GM19023 (cell line): ENCODE measurements at regions not wholly inside any gene's neighbourhood (a gene's known extent, or its start where the extent isn't known, plus 50 kb on each side); places are given as distances from the start of the nearest gene placed in this dataset.
"Not testable (repeated sequence)": the region's sequence is repeated elsewhere in the genome, so short reads cannot be mapped to it uniquely, and the experiment has no call there.

Experiments used
- ATAC-seq: cut with Tn5 transposase; IDR thresholded peaks from one replicate; pipeline ENCODE4 v1.9.1; 2021; ENCODE audit warnings: mild to moderate bottlenecking, moderate library complexity; ENCODE audit not compliant: unreplicated experiment

DNA sequence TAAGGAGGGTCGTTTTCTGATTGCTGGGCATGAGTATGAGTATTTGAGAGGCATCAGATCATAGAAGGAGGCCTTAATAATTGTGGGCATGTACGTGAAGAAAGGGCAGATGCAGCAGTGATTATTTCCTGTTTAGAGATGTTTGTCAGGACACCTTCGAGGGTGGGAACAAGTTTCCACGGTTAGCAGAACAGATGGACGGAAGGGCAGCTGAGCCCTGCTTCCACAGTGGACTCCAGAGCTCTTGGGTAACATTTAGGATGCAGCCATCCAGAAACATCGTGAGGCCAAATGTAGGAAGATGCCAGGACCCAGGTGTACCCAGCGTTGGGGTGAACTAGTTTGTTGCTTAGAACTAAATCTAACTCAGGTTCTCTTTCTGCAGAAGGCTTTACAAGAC lies 231.3 kb upstream of the FAT1 start:
- ATAC-seq: no peak

DNA sequence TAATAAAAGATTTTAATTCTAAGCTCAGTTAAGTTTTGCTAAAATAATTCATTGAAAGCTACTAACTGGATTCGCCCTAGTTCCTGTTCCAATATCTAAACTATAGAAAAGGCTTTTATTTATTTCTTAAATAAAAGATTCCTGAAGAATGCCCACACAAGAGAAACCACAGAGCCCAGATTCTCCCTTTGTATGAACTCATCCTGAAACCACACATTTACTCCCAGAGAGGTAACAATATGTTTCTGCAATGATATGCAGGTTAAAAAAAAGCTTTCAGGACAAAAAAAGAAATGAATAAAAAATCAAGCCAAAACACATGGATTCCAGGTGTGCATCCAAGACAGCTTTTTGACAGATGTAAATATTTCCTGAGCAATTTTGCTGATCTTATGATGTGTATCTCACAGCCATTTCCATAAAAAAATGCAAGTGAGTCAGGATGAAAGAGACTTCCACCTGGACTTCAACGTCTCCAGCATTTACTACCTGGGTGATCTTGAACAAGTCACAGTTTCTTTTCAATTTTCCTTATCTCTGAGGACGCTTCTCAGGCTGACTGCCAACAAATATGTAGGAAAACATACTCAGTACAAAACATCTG lies 234.4 kb upstream of the FAT1 start:
- ATAC-seq: no peak

GRCh38 chr4:186958726-186959350 lies 235.2 kb upstream of the FAT1 start:
- ATAC-seq: no peak

- ATAC-seq: no peak
Measured at GRCh38 chr4:186979961-186980745, 256.5 kb upstream of the FAT1 start.

DNA sequence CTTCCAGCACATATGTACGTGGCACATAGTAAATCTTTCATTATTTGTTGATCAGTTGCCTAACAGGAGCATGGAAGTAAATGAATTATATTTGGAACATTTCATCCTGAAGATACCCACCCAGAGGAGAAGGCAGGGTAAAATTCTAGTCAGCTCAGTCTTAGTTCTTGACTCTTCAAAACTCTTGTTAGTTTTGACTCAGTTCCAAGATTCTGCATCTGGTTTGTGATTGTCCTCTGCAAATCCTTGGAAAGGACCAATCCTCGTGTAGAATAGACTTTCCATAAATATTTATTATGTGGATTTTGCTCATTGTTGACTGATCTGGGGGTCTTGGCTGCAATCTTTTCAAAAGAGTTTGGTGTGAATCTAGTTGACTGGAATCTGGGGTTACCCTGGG lies 257.5 kb upstream of the FAT1 start:
- ATAC-seq: no peak

DNA sequence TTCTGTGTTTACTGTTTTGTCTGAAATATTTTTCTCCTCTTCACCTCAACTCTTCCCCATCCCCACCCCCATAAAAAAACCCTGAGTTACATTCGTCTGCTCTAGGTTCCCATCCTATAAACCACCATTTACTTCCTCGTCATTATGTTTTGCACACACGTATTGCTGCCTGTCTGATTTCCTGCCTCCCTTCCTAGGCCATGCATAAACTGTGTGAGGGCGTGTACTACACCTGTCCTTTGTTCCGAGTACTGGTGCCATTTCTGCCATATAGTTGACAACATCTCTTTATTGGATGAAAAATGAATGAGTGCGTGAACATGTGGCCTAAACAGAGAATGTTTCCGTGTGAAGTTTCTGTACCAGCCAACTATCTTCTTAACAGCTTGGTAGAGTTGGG lies 258.5 kb upstream of the FAT1 start:
- ATAC-seq: no peak

DNA sequence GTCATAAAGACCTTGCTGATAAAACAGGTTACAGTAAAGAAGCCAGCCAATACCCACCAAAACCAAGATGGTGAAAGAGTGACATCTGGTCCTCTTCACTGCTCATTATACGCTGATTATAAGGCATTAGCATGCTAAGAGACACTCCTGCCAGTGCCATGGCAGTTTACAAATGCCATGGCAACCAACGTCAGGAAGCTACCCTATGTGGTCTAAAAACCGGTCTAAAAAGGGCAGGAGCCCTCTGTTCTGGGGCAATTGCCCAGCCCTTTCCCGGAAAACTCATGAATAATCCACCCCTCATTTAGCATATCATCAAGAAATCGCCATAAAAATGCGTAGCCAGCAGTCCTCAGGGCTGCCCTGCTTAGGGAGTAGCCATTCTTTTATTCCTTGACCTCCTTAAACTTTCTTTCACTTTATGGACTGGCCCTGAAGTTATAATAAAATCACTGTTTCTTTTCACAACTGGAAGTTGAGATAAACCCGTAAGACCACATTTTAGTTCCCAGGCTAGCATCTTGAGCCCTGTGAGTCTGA lies 260.5 kb upstream of the FAT1 start:
- no peak for ATAC-seq

- ATAC-seq: no peak
Measured at GRCh38 chr4:186999686-187000085, 276.0 kb upstream of the FAT1 start.

DNA sequence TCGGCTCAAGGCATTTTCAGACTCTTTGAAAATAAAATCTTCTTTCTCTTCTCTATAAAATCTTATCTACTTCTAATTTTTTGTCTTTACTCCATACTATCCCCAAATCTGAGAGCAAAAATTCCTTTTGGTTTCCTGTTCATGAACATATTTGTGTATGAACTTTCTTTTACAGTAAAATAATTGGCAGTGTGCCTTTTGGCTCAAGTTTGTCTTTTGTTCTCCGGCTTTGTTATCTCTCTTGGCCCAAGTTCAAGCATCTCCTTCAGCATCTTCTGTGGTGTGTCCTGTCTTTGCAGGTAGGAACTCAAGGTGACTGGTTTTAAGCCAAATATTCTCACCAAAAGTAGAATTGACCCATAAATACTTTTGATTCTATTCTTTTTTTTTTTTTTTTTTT lies 276.6 kb upstream of the FAT1 start:
- ATAC-seq: no peak

DNA sequence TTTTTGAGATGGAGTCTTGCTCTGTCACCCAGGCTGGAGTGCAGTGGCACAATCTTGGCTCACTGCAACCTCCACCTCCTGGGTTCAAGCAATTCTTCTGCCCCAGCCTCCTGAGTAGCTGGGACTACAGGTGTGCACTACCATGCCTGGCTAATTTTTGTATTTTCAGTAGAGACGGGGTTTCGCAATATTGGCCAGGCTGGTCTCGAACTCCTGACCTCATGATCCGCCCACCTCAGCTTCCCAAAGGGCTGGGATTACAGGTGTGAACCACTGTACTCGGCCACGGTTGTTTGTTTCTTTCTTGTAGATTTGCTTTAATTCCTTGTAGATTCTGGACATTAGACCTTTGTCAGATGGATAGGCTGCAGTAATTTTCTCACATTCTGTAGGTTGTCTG lies 278.5 kb upstream of the FAT1 start:
- not testable (repeated sequence) for ATAC-seq

- ATAC-seq: no peak
Measured at GRCh38 chr4:187004628-187005027, 281.0 kb upstream of the FAT1 start.

GRCh38 chr4:187006189-187006618 lies 282.5 kb upstream of the FAT1 start:
- no peak for ATAC-seq

DNA sequence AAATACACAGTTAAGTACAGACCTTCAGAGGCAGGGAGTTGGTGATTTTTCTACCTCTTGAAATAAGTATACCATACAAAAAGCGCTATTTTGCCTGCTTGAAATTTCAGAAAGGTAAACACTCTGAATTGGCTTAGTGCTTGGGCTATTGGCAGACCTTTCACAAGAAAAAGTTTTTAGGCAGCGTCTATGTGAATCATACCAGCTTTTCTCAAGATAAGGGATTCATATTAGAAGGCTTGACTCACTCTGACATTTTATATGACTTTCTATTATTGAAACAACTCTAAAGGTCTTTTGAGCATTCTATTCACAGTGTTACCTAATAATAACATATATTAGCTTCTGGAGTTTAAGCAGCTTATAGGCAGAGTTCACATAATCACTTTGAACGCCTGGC lies 286.4 kb upstream of the FAT1 start:
- ATAC-seq: no peak

DNA sequence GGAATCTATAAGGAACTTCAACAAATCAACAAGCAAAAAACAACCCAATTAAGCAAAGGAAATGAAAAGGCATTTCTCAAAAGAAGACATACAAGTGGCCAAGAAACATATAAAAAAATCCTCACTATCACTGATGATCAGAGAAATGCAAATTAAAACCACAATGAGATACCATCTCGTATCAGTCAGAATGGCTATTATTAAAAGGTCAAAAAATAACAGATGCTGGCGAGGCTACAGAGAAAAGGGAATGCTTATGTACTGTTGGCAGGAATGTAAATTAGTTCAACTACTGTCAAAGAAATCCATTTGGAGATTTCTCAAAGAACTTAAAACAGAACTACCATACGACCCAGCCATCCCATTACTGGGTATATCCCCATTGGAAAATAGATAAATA lies 292.4 kb upstream of the FAT1 start:
- no peak for ATAC-seq

DNA sequence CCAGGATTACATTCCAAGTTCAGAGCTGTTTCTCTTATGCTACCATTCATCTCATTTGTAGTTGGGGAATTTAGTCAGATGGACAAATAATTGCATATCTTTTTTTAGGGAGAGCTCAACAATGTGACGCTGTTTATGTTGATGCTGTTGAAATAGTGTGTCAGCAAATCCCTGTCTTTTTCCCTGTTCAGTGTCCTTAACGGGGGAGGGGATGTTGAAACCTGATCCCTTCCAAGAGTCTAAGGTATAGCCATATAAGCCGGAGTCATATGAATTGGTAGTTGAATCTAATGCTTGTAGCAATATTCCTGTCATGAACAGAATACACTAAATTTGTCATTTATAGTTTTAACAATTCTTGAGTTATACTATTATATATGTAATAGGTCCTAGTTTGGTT lies 293.5 kb upstream of the FAT1 start:
- ATAC-seq: no peak

DNA sequence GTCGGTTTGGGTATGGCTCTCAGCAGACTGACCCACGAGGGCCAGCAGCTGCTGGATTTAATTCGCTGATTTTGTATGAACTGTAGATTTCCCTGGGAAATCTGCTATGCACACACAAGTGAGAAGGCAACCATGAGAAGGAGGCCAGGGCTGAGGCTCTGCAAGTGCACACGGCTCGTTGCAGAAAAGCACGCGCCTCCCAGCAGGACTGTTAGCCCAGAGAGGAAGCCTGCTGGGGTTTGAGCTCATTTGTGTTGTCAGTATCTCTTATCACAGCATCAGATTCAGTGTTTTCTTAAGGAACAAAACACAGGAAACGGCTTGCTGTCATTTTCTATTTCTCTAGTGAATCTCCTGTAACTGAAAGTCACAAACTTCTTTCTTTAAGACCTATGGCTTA lies 296.2 kb upstream of the FAT1 start:
- ATAC-seq: no peak

- ATAC-seq: no peak
Measured at GRCh38 chr4:187020676-187021075, 297.0 kb upstream of the FAT1 start.

DNA sequence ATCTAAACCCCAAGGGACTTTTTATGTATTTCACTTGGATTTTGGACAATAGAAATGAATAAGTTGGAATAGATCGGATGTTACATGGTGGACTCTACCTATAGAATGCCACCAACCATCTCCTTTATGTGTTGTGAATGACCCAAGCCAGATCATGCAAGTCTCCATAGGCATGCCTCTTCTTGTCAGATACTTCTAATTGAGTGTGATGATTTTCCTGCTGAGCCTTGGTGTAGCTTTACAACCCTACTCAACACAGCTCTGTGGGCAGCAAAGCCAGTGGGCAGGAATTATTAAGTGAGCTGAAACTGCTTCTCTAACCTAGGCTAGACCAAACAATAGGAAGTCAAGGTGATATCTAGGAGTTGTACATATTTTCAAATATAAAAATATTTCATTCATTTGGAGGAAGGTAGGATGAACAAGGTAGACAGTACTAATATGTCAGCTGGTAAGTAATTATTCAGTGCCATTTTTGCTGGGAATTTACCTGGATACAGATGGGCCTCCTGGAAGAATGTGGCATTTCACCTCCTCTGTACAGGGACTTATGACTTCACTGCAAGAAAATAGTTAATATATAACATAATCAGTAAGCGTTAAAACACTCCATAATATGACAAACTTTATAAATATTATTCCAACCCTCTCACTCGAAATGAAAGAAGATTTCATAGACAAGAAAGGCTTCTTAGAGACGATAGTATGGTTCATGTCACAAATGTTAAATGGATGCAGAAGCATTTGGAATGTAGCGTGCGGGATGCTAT lies 298.0 kb upstream of the FAT1 start:
- ATAC-seq: no peak

DNA sequence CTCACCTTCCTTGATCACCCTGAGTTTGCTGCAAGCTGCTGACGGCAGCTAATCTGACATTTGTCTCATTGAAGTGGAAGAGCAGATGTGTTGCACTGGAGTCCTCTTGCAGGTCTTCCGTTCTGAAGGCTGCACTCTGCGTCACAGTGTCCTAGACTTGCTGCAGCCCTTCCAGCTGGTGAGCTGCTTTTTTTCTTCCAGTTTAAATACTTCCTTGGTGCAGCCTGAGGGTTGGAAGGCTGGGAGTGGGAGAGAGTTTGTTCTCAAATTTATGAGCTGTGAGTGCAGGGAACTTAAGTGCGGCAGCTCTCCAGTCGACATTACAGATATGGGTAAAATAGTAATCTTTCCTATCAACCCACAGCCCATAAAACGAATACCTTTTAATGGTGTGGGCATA lies 303.6 kb upstream of the FAT1 start:
- ATAC-seq: no peak

DNA sequence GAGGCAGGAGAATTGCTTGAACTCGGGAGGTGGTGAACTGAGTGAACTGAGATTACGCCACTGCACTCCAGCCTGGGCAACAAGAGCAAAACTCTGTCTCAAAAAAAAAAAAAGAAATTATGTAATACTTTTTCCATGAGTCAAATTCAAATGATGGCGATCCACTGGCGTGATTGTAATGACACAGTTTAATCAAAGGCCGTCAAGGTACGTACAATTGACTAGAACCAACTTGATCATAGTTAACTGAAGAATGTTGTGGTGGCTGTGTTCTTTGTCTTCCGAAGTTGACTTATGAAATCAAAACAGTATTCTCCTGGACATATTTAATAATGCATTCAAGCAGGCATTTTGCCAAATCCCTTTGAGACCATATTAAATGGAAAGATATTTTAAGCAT lies 318.6 kb upstream of the FAT1 start:
- ATAC-seq: no peak

DNA sequence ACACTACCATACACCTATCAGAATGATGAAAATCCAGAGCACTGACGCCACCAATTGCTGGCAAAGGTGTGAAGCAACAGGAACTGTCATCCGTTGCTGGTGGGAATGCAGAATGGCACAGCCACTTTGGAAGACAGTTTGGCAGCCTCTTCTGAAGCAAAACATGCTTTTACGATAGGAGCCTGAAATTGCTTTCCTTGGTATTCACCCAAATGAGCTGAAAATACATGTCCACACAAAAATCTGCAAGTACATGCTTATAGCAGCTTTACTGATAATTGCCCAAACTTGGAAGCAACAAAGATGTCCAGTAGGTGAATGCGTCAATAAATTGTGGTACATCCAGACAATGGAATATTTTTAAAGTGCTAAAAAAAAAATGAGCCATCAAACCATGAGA lies 322.8 kb upstream of the FAT1 start:
- ATAC-seq: no peak
